A673 (cell line): ENCODE measurements at regions not wholly inside any gene's neighbourhood (a gene's known extent, or its start where the extent isn't known, plus 50 kb on each side); places are given as distances from the start of the nearest gene placed in this dataset.

ENCODE experiments used
- CTCF ChIP-seq: fragments of 300-800, 200-600 bp; sonication (generic); conservative IDR thresholded peaks from 2 replicates; pipeline ENCODE4 v1.5.1; 2017; ENCODE audit warnings: low read depth, mild to moderate bottlenecking, antibody characterized with exemption, low read length, moderate library complexity, mixed read lengths
- EZH2 ChIP-seq: fragments of 200-600 bp; sonication (generic); IDR thresholded peaks from 2 replicates; pipeline ENCODE4 v1.6.1; 2017; ENCODE audit warnings: borderline replicate concordance, low read depth, mild to moderate bottlenecking, mixed read lengths, antibody characterized with exemption, low read length; ENCODE audit not compliant: poor library complexity, severe bottlenecking

- no peak for TF ChIP-seq EZH2
- no peak for TF ChIP-seq CTCF
Measured at GRCh38 chr2:47310801-47311560, 58.1 kb upstream of the EPCAM start.
